PC-9 (cell line): ENCODE measurements at regions not wholly inside any gene's neighbourhood (a gene's known extent, or its start where the extent isn't known, plus 50 kb on each side); places are given as distances from the start of the nearest gene placed in this dataset.

Experiments
- BruUV-seq: library from RNA; stranded (reverse); fragments of 400-500 nt; replicated peaks from 2 replicates; lab custom pipeline; 2021; lab: Mats Ljungman, UMichigan
- CTCF ChIA-PET: fragments of 300-600 bp; sonication (Branson Sonifier 250); formaldehyde crosslinking; loops from one replicate; lab custom pipeline; 2022; ENCODE audit warnings: antibody characterized with exemption; lab: Charles Lee
- POLR2A ChIA-PET: fragments of 300-600 bp; sonication (Branson Sonifier 250); formaldehyde crosslinking; loops from one replicate; lab custom pipeline; 2022; ENCODE audit warnings: antibody characterized with exemption; ENCODE audit not compliant: unreplicated experiment; lab: Charles Lee
- DNase-seq, 2 experiments: peaks; one replicate each; pipeline versions ENCODE4 v3.0.0 to v3.0.0-alpha.2; 2015 to 2022; ENCODE audit warnings: mixed read lengths in 1 of 2
- H2AFZ ChIP-seq: fragments of 200-600 bp; sonication (generic); 2 replicates; pipeline ENCODE4 v1.8.1; 2017; ENCODE audit warnings: antibody characterized with exemption
- H3F3A ChIP-seq: fragments of 200-600 bp; sonication (generic); 2 replicates; pipeline ENCODE4 v1.8.1; 2017; ENCODE audit warnings: antibody characterized with exemption, mild to moderate bottlenecking, low read depth; ENCODE audit not compliant: insufficient read depth
- H3K27ac ChIP-seq: fragments of 200-600 bp; sonication (generic); 2 replicates; pipeline ENCODE4 v1.6.1; 2016; ENCODE audit warnings: mixed run types
- H3K27me3 ChIP-seq: fragments of 200-600 bp; sonication (generic); 2 replicates; pipeline ENCODE4 v1.6.1; 2016; ENCODE audit warnings: low read depth, mixed run types; ENCODE audit not compliant: insufficient read depth
- H3K36me3 ChIP-seq: fragments of 200-600 bp; sonication (generic); 2 replicates; pipeline ENCODE4 v1.6.1; 2016; ENCODE audit warnings: low read depth, mixed run types
- H3K4me1 ChIP-seq: fragments of 200-600 bp; sonication (generic); replicated peaks from 2 replicates; pipeline ENCODE4 v1.6.1; 2016; ENCODE audit warnings: mixed run types; ENCODE audit not compliant: insufficient read depth
- H3K4me2 ChIP-seq: fragments of 200-600 bp; sonication (generic); 2 replicates; pipeline ENCODE4 v1.6.1; 2017; ENCODE audit warnings: mixed run types
- H3K4me3 ChIP-seq: fragments of 200-600 bp; sonication (generic); 2 replicates; pipeline ENCODE4 v1.6.1; 2016; ENCODE audit warnings: mixed run types
- H3K79me2 ChIP-seq: fragments of 200-600 bp; sonication (generic); 2 replicates; pipeline ENCODE4 v1.6.1; 2017; ENCODE audit warnings: low read depth, mixed run types
- H3K9me2 ChIP-seq: fragments of 200-600 bp; sonication (generic); 2 replicates; pipeline ENCODE4 v1.8.1; 2017; ENCODE audit warnings: mild to moderate bottlenecking; ENCODE audit not compliant: insufficient read depth
- H3K9me3 ChIP-seq: fragments of 200-600 bp; sonication (generic); 2 replicates; pipeline ENCODE4 v1.8.1; 2016; ENCODE audit warnings: low read depth; ENCODE audit not compliant: insufficient read depth
- H4K20me1 ChIP-seq: fragments of 200-600 bp; sonication (generic); 2 replicates; pipeline ENCODE4 v1.8.1; 2017; ENCODE audit not compliant: insufficient read depth
- CTCF ChIP-seq: fragments of 200-600 bp; sonication (generic); conservative IDR thresholded peaks from 2 replicates; pipeline ENCODE4 v1.6.1; 2017; ENCODE audit warnings: mixed run types, antibody characterized with exemption, mild to moderate bottlenecking, moderate library complexity
- EZH2 ChIP-seq: fragments of 200-600 bp; sonication (generic); IDR thresholded peaks from 2 replicates; pipeline ENCODE4 v1.8.0; 2017; ENCODE audit warnings: antibody characterized with exemption, low read depth
- intact Hi-C: fragments of 100-400 bp; cut with micrococcal nuclease; formaldehyde crosslinking; loops from one replicate; pipeline ENCODE4 v1.10.0; 2022; ENCODE audit not compliant: unreplicated experiment

- Histone ChIP-seq H3K4me3 (no peak overlapping the region), H3K27ac (no peak overlapping the region), H2AFZ (no peak overlapping the region), H3K36me3 (no peaks in the 10 kb centered on the region), H3K27me3 (peaks cover 47% of the 10 kb centered on the region), H3K9me2 (no peaks in the 10 kb centered on the region), H3K79me2 (no peaks in the 10 kb centered on the region), H3K4me1 (no peaks in the 10 kb centered on the region), H4K20me1 (no peaks in the 10 kb centered on the region), H3K9me3 (no peaks in the 10 kb centered on the region), H3F3A (no peaks in the 10 kb centered on the region; the same call in 1 of the 2 replicates), H3K4me2 (no peak overlapping the region)
- no TSS peak for BruUV-seq
- CTCF ChIA-PET = interaction anchor here (0.6 kb wide), 1 partner anchor 999 kb away, joined by 5 read pairs; no protein-coding TSS in a partner anchor
- POLR2A ChIA-PET = no interaction called here
- no peak for DNase-seq
- TF ChIP-seq EZH2 (no peak), CTCF (no peak)
- intact Hi-C loops = no loop called here
Observed at GRCh38 chr6:41422161-41422560, 86.8 kb downstream of the NCR2 start.

- H3K79me2 ChIP-seq = no peaks in the 10 kb centered on the region
- no TSS peak for BruUV-seq
- H3F3A ChIP-seq = no peaks in the 10 kb centered on the region; the same call in 1 of the 2 replicates
- TF ChIP-seq CTCF (no peak), EZH2 (no peak)
- H2AFZ ChIP-seq = no peak overlapping the region
- no peak overlapping the region for H3K4me3 ChIP-seq
- intact Hi-C loops = no loop called here
- no peak for DNase-seq
- ChIA-PET POLR2A (no interaction called here), CTCF (interaction anchor here (0.6 kb wide), 1 partner anchor 1000 kb away, joined by 5 read pairs; no protein-coding TSS in a partner anchor)
- no peak overlapping the region for H3K4me2 ChIP-seq
- no peaks in the 10 kb centered on the region for H3K9me2 ChIP-seq
- no peak overlapping the region for H3K27ac ChIP-seq
- H3K4me1 ChIP-seq = no peaks in the 10 kb centered on the region
- H3K36me3 ChIP-seq = no peaks in the 10 kb centered on the region
- peaks cover 44% of the 10 kb centered on the region for H3K27me3 ChIP-seq
- no peaks in the 10 kb centered on the region for H3K9me3 ChIP-seq
- H4K20me1 ChIP-seq = no peaks in the 10 kb centered on the region
Observed at GRCh38 chr6:41423002-41423401, 87.6 kb downstream of the NCR2 start.

GRCh38 chr6:41424370-41425058 is 89.1 kb downstream of the NCR2 start:
- ChIA-PET POLR2A (interaction anchor here (0.7 kb wide), 1 partner anchor 120 kb away, joined by 4 read pairs; no protein-coding TSS in a partner anchor), CTCF (interaction anchor here (0.6 to 0.7 kb wide), 2 partner anchors 37 to 161 kb away, joined by 3 to 6 read pairs; no protein-coding TSS in a partner anchor)
- Histone ChIP-seq H4K20me1 (no peaks in the 10 kb centered on the region), H3K4me3 (no peak overlapping the region), H3F3A (no peaks in the 10 kb centered on the region; the same call in 1 of the 2 replicates), H3K4me1 (peaks cover 6% of the 10 kb centered on the region; the same call in 1 of the 2 replicates), H3K27ac (no peak overlapping the region), H3K79me2 (no peaks in the 10 kb centered on the region), H3K9me3 (no peaks in the 10 kb centered on the region), H3K4me2 (no peak overlapping the region), H3K27me3 (peaks cover 29% of the 10 kb centered on the region), H3K9me2 (no peaks in the 10 kb centered on the region), H2AFZ (no peak overlapping the region), H3K36me3 (no peaks in the 10 kb centered on the region)
- intact Hi-C loops = loop anchor here (1.0 kb wide), 2 partner anchors 168 to 258 kb away; no protein-coding TSS in a partner anchor
- no TSS peak for BruUV-seq
- no peak for TF ChIP-seq EZH2
- TF ChIP-seq CTCF = peak; percentile 95
- peak; percentile 48 to 81 for DNase-seq
